Lower leg skin (tissue), 4 donors: ENCODE measurements at regions not wholly inside any gene's neighbourhood (a gene's known extent, or its start where the extent isn't known, plus 50 kb on each side); places are given as distances from the start of the nearest gene placed in this dataset.
"Not testable (repeated sequence)": the region's sequence is repeated elsewhere in the genome, so short reads cannot be mapped to it uniquely, and the experiment has no call there.

ENCODE experiments used
- DNase-seq, 2 donors: peaks; one replicate each; pipeline ENCODE4 v3.0.0-alpha.2; 2019; ENCODE audit warnings: low spot score in 2 of 2
- H3K4me3 ChIP-seq: fragments of 200-600 bp; sonication (generic); 2 replicates; pipeline ENCODE4 v1.5.1; 2017; ENCODE audit warnings: mild to moderate bottlenecking, low read depth; ENCODE audit not compliant: poor library complexity, severe bottlenecking
- CTCF ChIP-seq, 3 donors: fragments of 450-650 bp; IDR thresholded peaks; one replicate each; pipeline ENCODE4 v1.5.1; 2016; ENCODE audit warnings: antibody characterized with exemption in 3 of 3, mild to moderate bottlenecking in 3 of 3, moderate library complexity in 2 of 3
- POLR2A ChIP-seq, 2 donors: fragments of 450-650 bp; IDR thresholded peaks; one replicate each; pipeline ENCODE4 v1.6.1; 2016 to 2017; ENCODE audit warnings: antibody characterized with exemption in 2 of 2, mild to moderate bottlenecking in 1 of 2, moderate library complexity in 1 of 2
- WGBS, 2 donors: methylation state at CpG; one replicate each; pipeline ENCODE4 v1.1.5; 2018; 5-methylcytosine and 5-hydroxymethylcytosine counted together
- intact Hi-C: fragments of 100-400 bp; cut with DNase I; formaldehyde crosslinking; loops from one replicate; pipeline ENCODE4 v1.15.0; 2023; ENCODE audit warnings: low total_unique reads

DNA sequence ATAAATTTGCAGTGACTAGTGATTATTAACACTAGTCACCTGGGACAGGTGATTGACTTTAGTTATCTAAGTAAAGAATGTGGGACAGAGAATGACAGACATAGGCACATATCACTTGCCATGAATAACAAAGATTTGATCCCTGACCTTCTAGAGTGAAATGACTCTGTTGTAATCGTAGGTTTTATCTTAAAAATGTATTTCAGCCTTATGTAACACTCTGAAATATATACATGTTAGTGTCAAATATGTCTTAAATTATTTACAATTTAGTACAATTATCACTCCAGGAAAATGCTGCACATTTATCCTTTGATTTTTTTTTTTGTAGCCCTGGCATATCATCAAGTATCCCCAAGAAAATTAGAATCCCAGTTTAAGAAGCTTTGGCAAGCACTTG is 186.4 kb upstream of the PTGFR start:
- TF ChIP-seq POLR2A (IDR thresholded peaks at IDR 0.05) (no peak), CTCF (IDR thresholded peaks at IDR 0.05) (no peak)
- intact Hi-C loops: no loop called here
- WGBS, 2 donors: 59% methylated on average over 1 of the region's 1 CpG
- DNase-seq: no peak
- H3K4me3 ChIP-seq: no peak overlapping the region

- intact Hi-C loops: no loop called here
These were observed 186.0 kb upstream of the PTGFR start for GRCh38 chr1:78304761-78305160.

DNA sequence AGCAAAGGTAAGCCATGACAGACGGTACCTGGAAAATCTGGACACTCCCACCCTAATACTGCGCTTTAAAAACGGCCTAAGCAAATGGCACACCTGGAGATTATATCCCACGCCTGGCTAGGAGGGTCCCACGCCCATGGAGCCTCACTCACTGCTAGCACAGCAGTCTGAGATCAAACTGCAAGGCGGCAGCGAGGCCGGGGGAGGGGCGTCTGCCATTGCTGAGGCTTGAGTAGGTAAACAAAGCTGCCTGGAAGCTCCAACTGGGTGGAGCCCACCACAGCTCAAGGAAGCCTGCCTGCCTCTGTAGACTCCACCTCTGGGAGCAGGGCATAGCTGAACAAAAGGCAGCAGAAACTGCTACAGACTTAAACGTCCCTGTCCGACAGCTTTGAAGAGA is 180.5 kb upstream of the PTGFR start:
- intact Hi-C loops, H3K4me3 ChIP-seq, DNase-seq: not testable (repeated sequence)
- WGBS, 2 donors: 83 to 84% methylated on average over 11 of the region's 11 CpGs

More at GRCh38 chr1:78304761-78305160, 186.0 kb upstream of the PTGFR start:
- no peak for TF ChIP-seq POLR2A (IDR thresholded peaks at IDR 0.05)
- no peak for TF ChIP-seq CTCF (IDR thresholded peaks at IDR 0.05)
- no peak overlapping the region for H3K4me3 ChIP-seq
- DNase-seq: no peak
- WGBS, 2 donors: 39 to 49% methylated on average over 1 of the region's 1 CpG

DNA sequence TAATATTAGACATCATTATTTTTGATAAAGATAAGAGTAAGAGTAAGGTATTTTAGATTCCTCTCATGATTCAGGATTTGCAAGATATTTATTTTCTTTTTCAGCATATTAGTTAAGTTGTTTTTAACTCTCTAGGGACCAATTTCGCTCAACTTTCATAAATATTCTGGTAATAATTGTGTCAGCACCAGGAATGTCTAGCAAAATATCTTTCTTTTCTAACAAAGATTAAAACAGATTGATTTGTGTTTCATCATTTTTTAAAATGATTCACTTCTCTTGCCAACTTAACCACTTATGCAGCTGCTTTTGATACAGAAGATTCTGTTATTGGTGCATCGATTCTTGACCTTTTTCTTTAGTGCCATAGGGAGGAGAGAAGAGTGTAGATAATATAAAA is 172.8 kb upstream of the PTGFR start:
- no peak for DNase-seq
- no peak for TF ChIP-seq CTCF (IDR thresholded peaks at IDR 0.05)
- TF ChIP-seq POLR2A (IDR thresholded peaks at IDR 0.05): no peak
- intact Hi-C loops: no loop called here
- no peak overlapping the region for H3K4me3 ChIP-seq
- 58 to 60% methylated on average over 2 of the region's 2 CpGs for WGBS, 2 donors

- TF ChIP-seq POLR2A (IDR thresholded peaks at IDR 0.05) (no peak), CTCF (IDR thresholded peaks at IDR 0.05) (no peak)
- intact Hi-C loops: no loop called here
- DNase-seq: no peak
- 58 to 73% methylated on average over 2 of the region's 2 CpGs for WGBS, 2 donors
- H3K4me3 ChIP-seq: no peak overlapping the region
These were observed 171.2 kb upstream of the PTGFR start for GRCh38 chr1:78319603-78320002.

- intact Hi-C loops: no loop called here
- TF ChIP-seq POLR2A (IDR thresholded peaks at IDR 0.05): no peak
- TF ChIP-seq CTCF (IDR thresholded peaks at IDR 0.05): no peak
- WGBS, 2 donors: 58 to 60% methylated on average over 2 of the region's 2 CpGs
- no peak overlapping the region for H3K4me3 ChIP-seq
- DNase-seq: no peak
These were observed 167.7 kb upstream of the PTGFR start for GRCh38 chr1:78322928-78323680.
